ENCODE measurements at regions not wholly inside any gene's neighbourhood (a gene's known extent, or its start where the extent isn't known, plus 50 kb on each side); places are given as distances from the start of the nearest gene placed in this dataset.

DNA sequence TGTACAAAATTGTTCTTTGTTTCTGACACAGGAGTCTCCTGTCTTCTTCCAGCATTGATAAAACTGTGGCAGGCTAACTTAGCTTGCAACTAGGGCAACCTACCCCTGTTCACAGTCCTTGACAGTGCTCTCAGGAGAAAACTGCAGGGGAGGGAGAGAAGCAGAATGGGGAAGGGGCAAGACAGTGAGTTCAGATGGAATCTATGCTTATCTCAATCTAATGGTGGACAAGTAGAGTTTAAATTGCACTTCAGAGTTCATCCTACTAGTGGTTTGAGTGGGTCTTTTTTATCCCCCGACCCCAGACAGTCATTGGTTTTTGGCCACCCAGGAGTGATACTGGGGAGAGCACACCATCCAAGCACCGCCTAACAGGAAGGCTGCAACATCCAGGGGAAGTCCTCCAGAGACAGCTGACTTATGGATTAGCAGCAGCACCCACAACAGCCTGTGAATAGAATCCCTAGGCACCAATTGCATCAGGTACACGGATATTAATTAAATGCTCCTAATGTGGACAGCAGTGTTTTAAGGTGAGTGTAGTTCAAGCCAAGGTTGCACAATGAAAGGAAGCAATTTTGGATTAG, 236.6 kb downstream of the NHLRC3 start:
- Histone ChIP-seq H3K9me2 (replicated peaks; ENCODE audit: low read depth, low read length) (no peaks in the 10 kb centered on the region), H3K9ac (ENCODE audit: low read depth, low read length, poor library complexity, severe bottlenecking) (no peak overlapping the region), H3K27me3 (ENCODE audit: insufficient read depth, low read length, poor library complexity, severe bottlenecking) (no peaks in the 10 kb centered on the region), H3K4me2 (ENCODE audit: low read depth, low read length, poor library complexity, severe bottlenecking) (no peak overlapping the region), H3K4me3 (ENCODE audit: low read length, poor library complexity, severe bottlenecking) (no peak overlapping the region), H2AFZ (ENCODE audit: low read length) (0 out of 2 replicates have a peak overlapping the region, but pooled peaks have one; percentile 76), H3K79me2 (ENCODE audit: insufficient read depth, low read length) (no peaks in the 10 kb centered on the region), H3F3A (ENCODE audit: low read depth) (no peaks in the 10 kb centered on the region), H3K4me1 (ENCODE audit: insufficient read depth, low read length, poor library complexity, severe bottlenecking) (no peaks in the 10 kb centered on the region), H3K36me3 (ENCODE audit: insufficient read depth, low read length) (no peaks in the 10 kb centered on the region), H4K20me1 (ENCODE audit: insufficient read depth, low read length, poor library complexity, severe bottlenecking) (no peaks in the 10 kb centered on the region), H3K9me3 (ENCODE audit: insufficient read depth, low read depth, low read length) (no peaks in the 10 kb centered on the region)
- TF ChIP-seq EZH2phosphoT487 (IDR thresholded peaks at IDR 0.05; ENCODE audit: borderline replicate concordance): no peak
- TF ChIP-seq, protein P1, sequence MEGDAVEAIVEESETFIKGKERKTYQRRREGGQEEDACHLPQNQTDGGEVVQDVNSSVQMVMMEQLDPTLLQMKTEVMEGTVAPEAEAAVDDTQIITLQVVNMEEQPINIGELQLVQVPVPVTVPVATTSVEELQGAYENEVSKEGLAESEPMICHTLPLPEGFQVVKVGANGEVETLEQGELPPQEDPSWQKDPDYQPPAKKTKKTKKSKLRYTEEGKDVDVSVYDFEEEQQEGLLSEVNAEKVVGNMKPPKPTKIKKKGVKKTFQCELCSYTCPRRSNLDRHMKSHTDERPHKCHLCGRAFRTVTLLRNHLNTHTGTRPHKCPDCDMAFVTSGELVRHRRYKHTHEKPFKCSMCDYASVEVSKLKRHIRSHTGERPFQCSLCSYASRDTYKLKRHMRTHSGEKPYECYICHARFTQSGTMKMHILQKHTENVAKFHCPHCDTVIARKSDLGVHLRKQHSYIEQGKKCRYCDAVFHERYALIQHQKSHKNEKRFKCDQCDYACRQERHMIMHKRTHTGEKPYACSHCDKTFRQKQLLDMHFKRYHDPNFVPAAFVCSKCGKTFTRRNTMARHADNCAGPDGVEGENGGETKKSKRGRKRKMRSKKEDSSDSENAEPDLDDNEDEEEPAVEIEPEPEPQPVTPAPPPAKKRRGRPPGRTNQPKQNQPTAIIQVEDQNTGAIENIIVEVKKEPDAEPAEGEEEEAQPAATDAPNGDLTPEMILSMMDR (conservative IDR thresholded peaks at IDR 0.05; ENCODE audit: low read length): no peak

DNA sequence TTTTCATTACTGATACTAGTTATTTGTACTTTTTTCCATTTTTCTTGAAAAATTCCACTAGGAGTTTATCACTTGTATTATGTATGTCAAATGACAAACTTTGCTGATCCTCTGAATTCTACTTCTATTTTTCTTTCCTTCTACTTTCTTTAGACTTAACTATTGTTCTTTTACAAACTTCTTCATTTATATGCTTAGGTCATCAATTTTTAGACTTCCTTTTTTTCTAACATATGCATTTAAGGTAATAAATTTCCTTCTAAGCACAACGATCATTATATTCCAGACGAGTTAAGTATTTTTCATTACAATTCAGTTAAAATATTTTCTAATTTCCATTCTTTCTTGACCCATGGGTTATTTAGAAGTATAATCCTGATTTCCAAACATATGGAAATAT, 240.8 kb downstream of the NHLRC3 start:
- Histone ChIP-seq H3K79me2 (ENCODE audit: insufficient read depth, low read length) (no peaks in the 10 kb centered on the region), H3K4me1 (ENCODE audit: insufficient read depth, low read length, poor library complexity, severe bottlenecking) (no peaks in the 10 kb centered on the region), H3K27me3 (ENCODE audit: insufficient read depth, low read length, poor library complexity, severe bottlenecking) (no peaks in the 10 kb centered on the region), H3K9me2 (replicated peaks; ENCODE audit: low read depth, low read length) (no peaks in the 10 kb centered on the region), H3F3A (ENCODE audit: low read depth) (no peaks in the 10 kb centered on the region), H4K20me1 (ENCODE audit: insufficient read depth, low read length, poor library complexity, severe bottlenecking) (no peaks in the 10 kb centered on the region), H3K36me3 (ENCODE audit: insufficient read depth, low read length) (no peaks in the 10 kb centered on the region), H3K4me3 (ENCODE audit: low read length, poor library complexity, severe bottlenecking) (no peak overlapping the region), H3K9ac (ENCODE audit: low read depth, low read length, poor library complexity, severe bottlenecking) (no peak overlapping the region), H3K4me2 (ENCODE audit: low read depth, low read length, poor library complexity, severe bottlenecking) (no peak overlapping the region), H3K9me3 (ENCODE audit: insufficient read depth, low read depth, low read length) (no peaks in the 10 kb centered on the region), H2AFZ (ENCODE audit: low read length) (no peak overlapping the region)
- TF ChIP-seq EZH2phosphoT487 (IDR thresholded peaks at IDR 0.05; ENCODE audit: borderline replicate concordance): no peak
- TF ChIP-seq, protein P1 (conservative IDR thresholded peaks at IDR 0.05; ENCODE audit: low read length): no peak

DNA sequence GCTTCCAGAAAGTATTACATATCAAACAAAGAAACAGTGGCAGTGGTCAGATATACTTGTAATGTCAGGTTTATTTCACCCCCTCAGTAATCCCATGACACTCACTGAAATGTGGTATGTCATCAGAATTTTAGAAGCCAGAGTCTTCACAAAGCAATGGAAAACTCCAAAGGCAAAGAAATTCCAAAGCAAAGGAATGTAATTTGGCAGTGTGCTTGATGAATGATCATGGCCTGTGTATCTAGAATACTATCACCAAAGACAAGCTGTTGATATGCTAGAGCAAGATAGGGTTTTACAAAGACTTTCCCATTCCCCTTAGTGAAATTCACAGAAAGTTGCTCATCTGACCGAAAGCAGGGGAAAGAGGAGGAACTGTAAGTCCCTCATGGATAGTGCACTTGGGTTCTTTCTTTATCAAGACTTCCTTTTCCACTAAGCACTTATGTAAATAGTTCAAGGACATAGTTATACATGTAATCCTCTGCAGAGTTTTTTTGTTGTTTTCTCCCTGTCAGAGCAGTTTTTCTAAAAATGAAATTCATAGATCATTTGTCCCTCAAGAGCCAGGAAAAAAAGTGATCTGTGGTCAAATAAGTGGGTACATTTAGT, 243.4 kb downstream of the NHLRC3 start:
- Histone ChIP-seq H3K36me3 (ENCODE audit: insufficient read depth, low read length) (no peaks in the 10 kb centered on the region), H3K9me3 (ENCODE audit: insufficient read depth, low read depth, low read length) (no peaks in the 10 kb centered on the region), H3K9ac (ENCODE audit: low read depth, low read length, poor library complexity, severe bottlenecking) (no peak overlapping the region), H4K20me1 (ENCODE audit: insufficient read depth, low read length, poor library complexity, severe bottlenecking) (no peaks in the 10 kb centered on the region), H3K79me2 (ENCODE audit: insufficient read depth, low read length) (no peaks in the 10 kb centered on the region), H3K4me3 (ENCODE audit: low read length, poor library complexity, severe bottlenecking) (no peak overlapping the region), H3F3A (ENCODE audit: low read depth) (no peaks in the 10 kb centered on the region), H3K4me1 (ENCODE audit: insufficient read depth, low read length, poor library complexity, severe bottlenecking) (no peaks in the 10 kb centered on the region), H2AFZ (ENCODE audit: low read length) (no peak overlapping the region), H3K27me3 (ENCODE audit: insufficient read depth, low read length, poor library complexity, severe bottlenecking) (no peaks in the 10 kb centered on the region), H3K9me2 (replicated peaks; ENCODE audit: low read depth, low read length) (no peaks in the 10 kb centered on the region), H3K4me2 (ENCODE audit: low read depth, low read length, poor library complexity, severe bottlenecking) (no peak overlapping the region)
- TF ChIP-seq, protein P1 (conservative IDR thresholded peaks at IDR 0.05; ENCODE audit: low read length): no peak
- TF ChIP-seq EZH2phosphoT487 (IDR thresholded peaks at IDR 0.05; ENCODE audit: borderline replicate concordance): no peak

Data from Loucy (cell line).